Left lung (tissue), 4 donors: ENCODE measurements at regions not wholly inside any gene's neighbourhood (a gene's known extent, or its start where the extent isn't known, plus 50 kb on each side); places are given as distances from the start of the nearest gene placed in this dataset.
A peak's percentile ranks its signal among the peaks of the same experiment; 100 is the strongest.

ENCODE experiments used
- ATAC-seq: fragments of 200-7000 bp; cut with Tn5 transposase; one replicate; pipeline ENCODE4 v1.9.1; 2020; ENCODE audit warnings: moderate library complexity
- DNase-seq, 4 donors: peaks; one replicate each; pipeline ENCODE4 v3.0.0-alpha.2; 2013 to 2020
- H3K27ac ChIP-seq, 2 donors: fragments of 200-600 bp; sonication (generic) in 1 of 2; one replicate each; pipeline versions ENCODE4 v1.5.0 to v1.8.0; 2020 to 2021
- H3K27me3 ChIP-seq, 2 donors: fragments of 200-600 bp; sonication (generic) in 1 of 2; one replicate each; pipeline versions ENCODE4 v1.5.0 to v1.8.0; 2020 to 2021
- H3K36me3 ChIP-seq, 2 donors: fragments of 200-600 bp; sonication (generic) in 1 of 2; one replicate each; pipeline versions ENCODE4 v1.5.0 to v1.8.0; 2020 to 2021
- H3K4me1 ChIP-seq, 2 donors: fragments of 200-600 bp; one replicate each; pipeline ENCODE4 v1.8.0; 2021
- H3K4me3 ChIP-seq, 2 donors: fragments of 200-600 bp; sonication (generic) in 1 of 2; one replicate each; pipeline versions ENCODE4 v1.5.0 to v1.8.0; 2020 to 2021; ENCODE audit warnings: mild to moderate bottlenecking in 1 of 2
- H3K9me3 ChIP-seq, 2 donors: fragments of 200-600 bp; sonication (generic) in 1 of 2; one replicate each; pipeline versions ENCODE4 v1.5.0 to v1.8.0; 2020 to 2021
- intact Hi-C, 2 donors: fragments of 100-400 bp; cut with DNase I; formaldehyde crosslinking; loops; one replicate each; pipeline versions ENCODE4 v1.11.2 to v1.14.2; 2022
- TF ChIP-seq, protein P1 (sequence below), 2 donors: fragments of 200-600 bp; sonication (generic) in 1 of 2; IDR thresholded peaks; one replicate each; pipeline versions ENCODE4 v1.5.0 to v1.8.0; 2021; ENCODE audit warnings: antibody characterized with exemption in 2 of 2
- donor health status: DM: no; HTN: yes; CAD: no.
- donor health status: DM: no; HTN: no; CAD: no.

GRCh38 chr7:32381024-32381601 lies 109.1 kb downstream of the LSM5 start:
- H3K27ac ChIP-seq = no peak overlapping the region
- TF ChIP-seq, protein P1, sequence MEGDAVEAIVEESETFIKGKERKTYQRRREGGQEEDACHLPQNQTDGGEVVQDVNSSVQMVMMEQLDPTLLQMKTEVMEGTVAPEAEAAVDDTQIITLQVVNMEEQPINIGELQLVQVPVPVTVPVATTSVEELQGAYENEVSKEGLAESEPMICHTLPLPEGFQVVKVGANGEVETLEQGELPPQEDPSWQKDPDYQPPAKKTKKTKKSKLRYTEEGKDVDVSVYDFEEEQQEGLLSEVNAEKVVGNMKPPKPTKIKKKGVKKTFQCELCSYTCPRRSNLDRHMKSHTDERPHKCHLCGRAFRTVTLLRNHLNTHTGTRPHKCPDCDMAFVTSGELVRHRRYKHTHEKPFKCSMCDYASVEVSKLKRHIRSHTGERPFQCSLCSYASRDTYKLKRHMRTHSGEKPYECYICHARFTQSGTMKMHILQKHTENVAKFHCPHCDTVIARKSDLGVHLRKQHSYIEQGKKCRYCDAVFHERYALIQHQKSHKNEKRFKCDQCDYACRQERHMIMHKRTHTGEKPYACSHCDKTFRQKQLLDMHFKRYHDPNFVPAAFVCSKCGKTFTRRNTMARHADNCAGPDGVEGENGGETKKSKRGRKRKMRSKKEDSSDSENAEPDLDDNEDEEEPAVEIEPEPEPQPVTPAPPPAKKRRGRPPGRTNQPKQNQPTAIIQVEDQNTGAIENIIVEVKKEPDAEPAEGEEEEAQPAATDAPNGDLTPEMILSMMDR (IDR thresholded peaks at IDR 0.05) = no peak
- ATAC-seq (no peak), DNase-seq (no peak)
- peaks cover 0 to 10% of the 10 kb centered on the region in 2 donors for H3K27me3 ChIP-seq
- no peaks in the 10 kb centered on the region for H3K4me1 ChIP-seq
- no peak overlapping the region for H3K4me3 ChIP-seq
- H3K9me3 ChIP-seq = no peaks in the 10 kb centered on the region
- H3K36me3 ChIP-seq = no peaks in the 10 kb centered on the region
- intact Hi-C loops = no loop called here

GRCh38 chr7:32379510-32380112 lies 110.6 kb downstream of the LSM5 start:
- TF ChIP-seq, protein P1 (IDR thresholded peaks at IDR 0.05) = no peak
- H3K36me3 ChIP-seq = no peaks in the 10 kb centered on the region
- no peaks in the 10 kb centered on the region for H3K4me1 ChIP-seq
- ATAC-seq (no peak), DNase-seq (peak in 1 of 4 donors; percentile 3)
- peaks cover 0 to 10% of the 10 kb centered on the region in 2 donors for H3K27me3 ChIP-seq
- H3K9me3 ChIP-seq = no peaks in the 10 kb centered on the region
- H3K27ac ChIP-seq = no peak overlapping the region
- H3K4me3 ChIP-seq = no peak overlapping the region
- intact Hi-C loops = no loop called here

DNA sequence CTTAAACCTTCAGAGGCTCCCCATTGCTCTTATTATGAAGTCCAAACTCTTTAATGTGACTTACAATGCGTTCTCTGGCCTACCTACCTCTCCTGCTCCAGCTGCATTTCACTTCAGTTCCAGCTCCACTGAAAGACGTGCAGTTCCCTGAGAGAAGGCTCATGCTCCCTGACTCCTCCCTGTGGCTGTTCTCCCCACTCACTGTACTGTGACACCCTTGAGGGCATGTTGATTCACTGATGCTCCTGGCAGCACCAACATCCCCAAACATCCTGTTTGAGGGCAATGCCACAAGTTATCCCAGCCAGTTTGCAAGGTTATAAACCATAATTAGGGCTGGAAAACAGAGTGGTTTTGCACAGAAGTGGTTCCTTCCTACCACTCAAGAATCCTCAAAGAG lies 111.2 kb downstream of the LSM5 start:
- Histone ChIP-seq H3K9me3 (no peaks in the 10 kb centered on the region), H3K4me3 (no peak overlapping the region), H3K27me3 (peaks cover 0 to 10% of the 10 kb centered on the region in 2 donors), H3K27ac (no peak overlapping the region), H3K4me1 (no peaks in the 10 kb centered on the region), H3K36me3 (no peaks in the 10 kb centered on the region)
- TF ChIP-seq, protein P1 (IDR thresholded peaks at IDR 0.05) = no peak
- DNase-seq = no peak
- no peak for ATAC-seq
- intact Hi-C loops = no loop called here

DNA sequence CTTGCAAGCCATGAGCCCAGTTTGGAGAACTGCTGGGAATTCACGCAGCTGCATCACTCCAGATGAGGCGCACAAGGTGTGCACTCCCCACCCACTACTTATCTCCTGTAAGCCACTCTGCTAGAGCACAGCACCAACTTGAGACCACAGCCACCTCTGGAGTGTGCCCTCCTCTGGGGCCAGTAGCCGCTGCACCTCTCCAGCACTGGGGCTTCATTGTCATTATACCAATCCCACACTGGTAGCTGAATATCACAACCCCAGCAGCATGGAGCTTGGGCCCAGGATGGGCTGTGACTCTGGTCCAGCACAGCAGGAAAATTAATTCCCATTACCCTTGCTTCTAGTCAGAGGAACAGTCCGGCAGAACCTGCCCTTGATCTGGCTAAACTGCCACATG lies 125.6 kb downstream of the LSM5 start:
- Histone ChIP-seq H3K36me3 (no peaks in the 10 kb centered on the region), H3K4me3 (no peak overlapping the region), H3K9me3 (peaks cover 0 to 14% of the 10 kb centered on the region in 2 donors), H3K27ac (no peak overlapping the region), H3K27me3 (peaks cover 0 to 20% of the 10 kb centered on the region in 2 donors), H3K4me1 (no peaks in the 10 kb centered on the region)
- intact Hi-C loops = no loop called here
- ATAC-seq = no peak
- TF ChIP-seq, protein P1 (IDR thresholded peaks at IDR 0.05) = no peak
- DNase-seq = no peak

DNA sequence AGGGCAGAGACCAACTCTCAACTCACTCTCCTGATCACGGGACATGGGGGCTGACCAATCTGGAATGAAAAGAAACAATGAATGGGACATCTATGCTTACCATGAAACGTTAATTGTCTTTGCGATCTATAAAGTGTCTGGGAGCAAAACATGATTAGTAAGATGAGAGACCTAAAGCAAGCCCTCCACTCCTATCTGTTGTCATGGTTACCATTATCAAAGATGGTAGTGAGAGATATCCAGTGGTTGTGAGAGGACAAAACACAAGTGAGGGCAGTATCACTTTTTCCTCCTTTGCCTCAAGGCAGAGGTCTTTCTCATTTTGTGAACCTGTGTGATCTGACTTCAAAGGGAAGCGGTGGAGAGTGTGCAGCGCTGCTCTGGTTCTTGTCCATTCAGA lies 130.1 kb downstream of the LSM5 start:
- H3K4me1 ChIP-seq = no peaks in the 10 kb centered on the region
- no peak overlapping the region for H3K4me3 ChIP-seq
- TF ChIP-seq, protein P1 (IDR thresholded peaks at IDR 0.05) = no peak
- no peak overlapping the region for H3K27ac ChIP-seq
- no peaks in the 10 kb centered on the region for H3K9me3 ChIP-seq
- no peaks in the 10 kb centered on the region for H3K36me3 ChIP-seq
- intact Hi-C loops = no loop called here
- H3K27me3 ChIP-seq = peaks cover 0 to 20% of the 10 kb centered on the region in 2 donors
- ATAC-seq = no peak
- DNase-seq = no peak
